GM12891 (cell line): ENCODE measurements at regions not wholly inside any gene's neighbourhood (a gene's known extent, or its start where the extent isn't known, plus 50 kb on each side); places are given as distances from the start of the nearest gene placed in this dataset.

ENCODE experiments used
- DNase-seq: peaks from one replicate; pipeline ENCODE4 v3.0.0; 2011; ENCODE audit warnings: low spot score; ENCODE audit not compliant: insufficient read length
- FAIRE-seq: peaks from 2 replicates; lab custom pipeline; 2011; peaks lifted over from hg19 to GRCh38; lab: Jason Lieb, UNC
- PAX5 ChIP-seq: IDR thresholded peaks from 2 replicates; pipeline ENCODE4 v1.6.1; 2011; ENCODE audit warnings: low read length, moderate library complexity, mild to moderate bottlenecking; ENCODE audit not compliant: insufficient read depth, severe bottlenecking
- POLR2A ChIP-seq: IDR thresholded peaks from 2 replicates; pipeline ENCODE4 v1.6.1; 2011; ENCODE audit warnings: low read depth, low read length, control low read depth
- POLR2AphosphoS5 ChIP-seq: IDR thresholded peaks from 2 replicates; pipeline ENCODE4 v1.6.1; 2011; ENCODE audit warnings: low read depth, low read length, control low read depth
- POU2F2 ChIP-seq: IDR thresholded peaks from 2 replicates; pipeline ENCODE4 v1.6.1; 2011; ENCODE audit warnings: low read depth, mild to moderate bottlenecking, control low read depth, low read length, moderate library complexity
- SPI1 ChIP-seq: IDR thresholded peaks from 2 replicates; pipeline ENCODE4 v1.6.1; 2011; ENCODE audit warnings: low read depth, low read length, control low read depth
- TAF1 ChIP-seq: IDR thresholded peaks from 2 replicates; pipeline ENCODE4 v1.6.1; 2011; ENCODE audit warnings: low read depth, low read length, control low read depth

GRCh38 chr7:67463316-67463715 is 466.7 kb downstream of the TYW1 start:
- DNase-seq = no peak
- TF ChIP-seq POLR2A = no peak
- no peak for TF ChIP-seq PAX5
- TF ChIP-seq SPI1 = no peak
- no peak for TF ChIP-seq POLR2AphosphoS5
- no peak for TF ChIP-seq POU2F2
- TF ChIP-seq TAF1 = no peak
- FAIRE-seq = no peak

DNA sequence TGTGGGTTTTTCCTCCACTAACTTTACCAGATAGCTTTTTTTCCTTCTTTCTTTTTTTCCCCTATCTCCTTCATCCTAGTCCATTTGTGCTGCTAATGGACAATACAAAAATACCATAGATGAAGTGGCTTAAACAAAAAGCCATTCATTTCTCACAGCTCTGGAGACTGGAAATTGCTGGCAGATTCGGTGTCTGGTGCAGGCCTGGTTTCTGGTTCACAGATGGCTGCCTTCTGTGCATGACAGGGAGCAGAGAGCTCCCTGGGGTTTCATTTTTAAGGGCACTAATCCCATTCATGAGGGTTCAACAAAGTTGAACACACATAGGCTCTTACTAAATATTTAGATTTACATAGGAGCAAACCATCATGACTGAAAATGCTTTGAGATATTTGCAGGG is 467.4 kb downstream of the TYW1 start:
- DNase-seq (no peak), FAIRE-seq (no peak)
- TF ChIP-seq TAF1 = no peak
- no peak for TF ChIP-seq PAX5
- TF ChIP-seq POLR2A = no peak
- TF ChIP-seq POU2F2 = no peak
- no peak for TF ChIP-seq SPI1
- TF ChIP-seq POLR2AphosphoS5 = no peak

DNA sequence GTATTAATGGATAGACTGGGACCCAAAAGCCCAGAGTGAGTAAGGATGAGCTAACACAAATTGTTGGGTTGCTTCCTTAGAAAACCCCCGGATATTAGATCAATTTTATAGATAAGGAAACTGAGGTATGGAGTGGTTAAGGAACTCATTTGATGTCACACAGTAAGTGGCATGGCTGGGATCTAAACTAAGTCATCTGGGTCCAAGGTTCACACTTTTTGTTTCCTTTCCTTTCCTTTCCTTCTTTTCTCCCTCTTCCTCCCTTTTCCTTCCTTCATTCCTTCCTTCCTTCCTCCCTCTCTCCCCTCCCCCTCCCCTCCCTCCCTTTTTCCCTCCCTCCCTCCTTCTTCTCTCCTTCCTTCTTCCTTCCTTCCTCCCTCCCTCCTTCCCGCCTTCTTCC is 469.5 kb downstream of the TYW1 start:
- DNase-seq (no peak), FAIRE-seq (no peak)
- no peak for TF ChIP-seq POLR2AphosphoS5

- DNase-seq (no peak), FAIRE-seq (no peak)
- TF ChIP-seq POLR2AphosphoS5 (no peak), POLR2A (no peak), TAF1 (no peak), PAX5 (no peak), SPI1 (no peak), POU2F2 (no peak)
Observed at GRCh38 chr7:67470256-67470751, 473.7 kb downstream of the TYW1 start.

GRCh38 chr7:67475293-67475692 is 478.7 kb downstream of the TYW1 start:
- no peak for DNase-seq
- FAIRE-seq = no peak
- TF ChIP-seq POLR2A (no peak), POLR2AphosphoS5 (no peak), POU2F2 (no peak), PAX5 (no peak), SPI1 (no peak), TAF1 (no peak)

GRCh38 chr7:67478066-67478465 is 481.4 kb downstream of the TYW1 start:
- FAIRE-seq (no peak), DNase-seq (no peak)
- TF ChIP-seq POU2F2 = no peak
- no peak for TF ChIP-seq POLR2AphosphoS5
- no peak for TF ChIP-seq TAF1
- TF ChIP-seq SPI1 = no peak
- TF ChIP-seq POLR2A = no peak
- no peak for TF ChIP-seq PAX5

DNA sequence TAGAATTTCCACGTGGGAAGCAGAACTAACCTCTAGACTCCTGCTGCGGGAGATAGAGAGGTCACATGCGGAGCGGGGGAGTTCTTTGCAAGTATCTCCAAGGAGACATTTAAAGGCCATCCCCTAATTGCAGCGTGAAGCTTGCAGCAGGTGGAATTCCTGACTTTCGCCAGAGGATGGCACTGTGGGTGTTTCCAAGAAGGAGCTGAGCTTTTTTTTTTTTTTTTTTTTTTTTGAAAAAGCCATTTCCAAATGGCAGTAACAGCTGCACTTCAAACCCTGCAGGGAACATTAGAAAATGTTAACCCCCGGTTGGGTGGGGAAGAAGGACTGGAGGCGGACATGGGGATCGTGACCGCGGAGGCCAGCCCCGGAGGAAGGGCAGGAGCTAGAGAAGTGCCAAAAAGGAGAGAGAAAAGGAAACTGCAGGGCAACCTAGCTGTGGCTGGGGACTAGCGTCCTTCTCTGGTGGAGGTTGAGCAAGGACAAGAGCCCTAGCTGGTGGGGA is 487.7 kb downstream of the TYW1 start:
- FAIRE-seq (no peak), DNase-seq (peak; percentile 25)
- TF ChIP-seq POLR2AphosphoS5 (no peak), POU2F2 (no peak), POLR2A (no peak), TAF1 (no peak), PAX5 (no peak), SPI1 (no peak)

GRCh38 chr7:67486401-67486800 is 489.8 kb downstream of the TYW1 start:
- DNase-seq (no peak), FAIRE-seq (no peak)
- no peak for TF ChIP-seq POLR2AphosphoS5
- no peak for TF ChIP-seq SPI1
- TF ChIP-seq POLR2A = no peak
- no peak for TF ChIP-seq PAX5
- no peak for TF ChIP-seq TAF1
- TF ChIP-seq POU2F2 = no peak

- DNase-seq (no peak), FAIRE-seq (no peak)
- TF ChIP-seq POU2F2 = no peak
- TF ChIP-seq SPI1 = no peak
- no peak for TF ChIP-seq POLR2AphosphoS5
- no peak for TF ChIP-seq PAX5
- TF ChIP-seq TAF1 = no peak
Observed at GRCh38 chr7:67487316-67487715, 490.7 kb downstream of the TYW1 start.

DNA sequence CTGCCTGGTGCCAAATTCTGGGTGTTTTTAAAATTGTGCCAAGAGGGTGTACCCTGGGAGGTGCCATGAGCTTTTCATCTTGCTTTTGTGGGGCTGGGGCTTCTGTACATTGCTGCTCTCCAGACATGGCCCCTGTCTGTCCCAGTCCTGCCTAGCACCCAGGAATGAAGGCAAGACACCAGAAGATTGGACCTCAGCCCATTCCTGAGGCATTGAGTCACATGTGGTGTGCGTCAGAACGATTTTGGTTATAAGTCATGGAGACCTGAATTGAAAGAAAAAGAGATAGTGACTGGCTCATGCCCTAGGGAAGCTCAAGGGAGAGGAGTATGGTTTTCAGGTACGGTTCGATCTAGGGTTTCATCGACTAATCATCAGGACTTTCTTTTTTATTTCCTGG is 493.2 kb downstream of the TYW1 start:
- FAIRE-seq = no peak

More for the DNA sequence above, 493.2 kb downstream of the TYW1 start:
- no peak for DNase-seq
- TF ChIP-seq SPI1 (no peak), POLR2AphosphoS5 (no peak), PAX5 (no peak), POU2F2 (no peak), POLR2A (no peak), TAF1 (no peak)
